AG04450 (cell line): ENCODE measurements at regions not wholly inside any gene's neighbourhood (a gene's known extent, or its start where the extent isn't known, plus 50 kb on each side); places are given as distances from the start of the nearest gene placed in this dataset.

Source experiments
- CTCF ChIA-PET: fragments of 300-600, 350-600 bp; formaldehyde crosslinking; extraction: SDS; loops from one replicate; lab custom pipeline; 2022; ENCODE audit warnings: antibody characterized with exemption, inconsistent platforms; lab: Charles Lee
- POLR2A ChIA-PET: fragments of 350-600 bp; formaldehyde crosslinking; extraction: SDS; loops from one replicate; lab custom pipeline; 2021; ENCODE audit warnings: antibody characterized with exemption, inconsistent platforms; lab: Yijun Ruan, JAX
- DNase-seq: peaks from one replicate; pipeline ENCODE4 v3.0.0-alpha.2; 2011; ENCODE audit warnings: low read depth, low spot score
- H3K27ac ChIP-seq: one replicate; pipeline ENCODE4 v1.5.1; 2012; ENCODE audit warnings: low read depth, low read length, control low read depth
- H3K27me3 ChIP-seq: one replicate; pipeline ENCODE4 v1.6.0; 2012; ENCODE audit warnings: low read length; ENCODE audit not compliant: control insufficient read depth, insufficient read depth
- H3K4me3 ChIP-seq: 2 replicates; pipeline ENCODE4 v1.5.1; 2011; ENCODE audit warnings: mild to moderate bottlenecking, low read depth, low read length, control low read depth
- H3K9me3 ChIP-seq: 2 replicates; pipeline ENCODE4 v1.5.1; 2012; ENCODE audit warnings: low read length; ENCODE audit not compliant: control insufficient read depth, insufficient read depth
- TF ChIP-seq, protein P1 (sequence below): IDR thresholded peaks from 2 replicates; pipeline ENCODE4 v1.5.1; 2011; ENCODE audit warnings: low read depth, low read length, control low read depth, inconsistent platforms

DNA sequence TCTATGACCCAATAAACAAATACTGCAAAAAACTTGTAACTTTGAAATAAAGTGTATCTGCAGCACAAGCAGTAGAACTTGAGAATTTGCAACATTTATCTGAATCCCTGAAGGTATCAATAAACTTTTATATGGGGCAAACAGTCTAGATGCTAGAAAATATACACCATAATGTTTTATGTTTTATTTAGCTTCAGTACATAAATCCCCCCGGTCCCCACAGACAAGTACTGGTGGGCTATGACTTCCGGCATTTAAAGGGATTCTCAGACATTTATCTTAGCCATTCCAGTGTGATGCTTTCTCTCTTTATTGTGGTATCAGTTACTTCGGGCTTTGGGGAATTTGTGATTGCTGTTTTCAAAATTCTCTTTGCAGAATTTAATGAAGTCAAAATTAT lies 390.4 kb downstream of the SIPA1L2 start:
- TF ChIP-seq, protein P1, sequence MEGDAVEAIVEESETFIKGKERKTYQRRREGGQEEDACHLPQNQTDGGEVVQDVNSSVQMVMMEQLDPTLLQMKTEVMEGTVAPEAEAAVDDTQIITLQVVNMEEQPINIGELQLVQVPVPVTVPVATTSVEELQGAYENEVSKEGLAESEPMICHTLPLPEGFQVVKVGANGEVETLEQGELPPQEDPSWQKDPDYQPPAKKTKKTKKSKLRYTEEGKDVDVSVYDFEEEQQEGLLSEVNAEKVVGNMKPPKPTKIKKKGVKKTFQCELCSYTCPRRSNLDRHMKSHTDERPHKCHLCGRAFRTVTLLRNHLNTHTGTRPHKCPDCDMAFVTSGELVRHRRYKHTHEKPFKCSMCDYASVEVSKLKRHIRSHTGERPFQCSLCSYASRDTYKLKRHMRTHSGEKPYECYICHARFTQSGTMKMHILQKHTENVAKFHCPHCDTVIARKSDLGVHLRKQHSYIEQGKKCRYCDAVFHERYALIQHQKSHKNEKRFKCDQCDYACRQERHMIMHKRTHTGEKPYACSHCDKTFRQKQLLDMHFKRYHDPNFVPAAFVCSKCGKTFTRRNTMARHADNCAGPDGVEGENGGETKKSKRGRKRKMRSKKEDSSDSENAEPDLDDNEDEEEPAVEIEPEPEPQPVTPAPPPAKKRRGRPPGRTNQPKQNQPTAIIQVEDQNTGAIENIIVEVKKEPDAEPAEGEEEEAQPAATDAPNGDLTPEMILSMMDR, result no peak
- no peak for DNase-seq
- H3K27me3 ChIP-seq, result peaks cover 6% of the 10 kb centered on the region
- ChIA-PET POLR2A (no interaction called here), CTCF (interaction anchor here (1.3 kb wide), 1 partner anchor 9 kb away, joined by 3 read pairs; no protein-coding TSS in a partner anchor)
- no peak overlapping the region for H3K4me3 ChIP-seq
- no peak overlapping the region for H3K27ac ChIP-seq
- H3K9me3 ChIP-seq, result no peaks in the 10 kb centered on the region

DNA sequence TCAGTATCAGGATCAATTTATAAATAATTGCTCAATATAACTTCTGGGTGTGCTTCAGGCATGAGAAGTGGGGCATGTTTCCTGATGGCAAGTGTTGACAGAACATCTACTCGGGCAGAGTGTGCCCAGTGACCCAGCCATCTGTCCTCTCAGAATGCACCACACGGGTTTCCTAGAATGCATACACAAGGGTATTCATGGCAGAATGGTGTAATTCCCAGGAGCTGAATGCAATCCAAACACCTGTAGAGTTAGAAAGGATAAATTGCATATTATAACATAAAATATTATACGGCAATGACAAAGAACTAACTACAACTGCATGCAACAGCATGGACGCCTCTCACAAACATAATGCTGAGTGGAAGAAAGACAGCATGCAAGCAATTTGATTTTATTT lies 391.9 kb downstream of the SIPA1L2 start:
- Histone ChIP-seq H3K27me3 (peaks cover 6% of the 10 kb centered on the region), H3K4me3 (no peak overlapping the region), H3K27ac (no peak overlapping the region), H3K9me3 (no peaks in the 10 kb centered on the region)
- TF ChIP-seq, protein P1, result no peak
- CTCF ChIA-PET, result no interaction called here
- DNase-seq, result no peak
- POLR2A ChIA-PET, result no interaction called here

DNA sequence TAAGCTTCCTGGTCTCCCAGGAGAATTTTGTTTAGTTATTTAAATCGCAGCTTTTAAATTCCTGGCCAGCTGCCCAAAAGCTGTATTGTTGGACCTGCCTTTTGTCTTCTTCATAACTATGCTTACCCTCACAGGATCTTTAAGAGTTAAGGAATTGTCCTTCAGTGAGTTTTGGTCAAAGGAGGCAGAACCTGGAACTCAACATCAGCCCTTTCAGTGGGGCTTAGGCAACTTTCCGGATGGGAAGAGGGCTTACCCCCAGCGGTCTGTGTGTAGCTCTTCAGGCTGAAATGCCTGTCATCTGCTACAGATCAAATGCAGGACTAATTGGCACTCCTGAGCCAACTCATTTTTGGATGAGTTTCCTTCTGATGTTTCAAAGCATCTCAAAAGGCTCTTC lies 402.6 kb downstream of the SIPA1L2 start:
- Histone ChIP-seq H3K27ac (no peak overlapping the region), H3K4me3 (no peak overlapping the region), H3K9me3 (no peaks in the 10 kb centered on the region), H3K27me3 (no peaks in the 10 kb centered on the region)
- ChIA-PET POLR2A (no interaction called here), CTCF (interaction anchor here (1.0 to 1.3 kb wide), 2 partner anchors 15 to 470 kb away, joined by 3 to 4 read pairs; no protein-coding TSS in a partner anchor)
- TF ChIP-seq, protein P1, result no peak
- DNase-seq, result no peak

DNA sequence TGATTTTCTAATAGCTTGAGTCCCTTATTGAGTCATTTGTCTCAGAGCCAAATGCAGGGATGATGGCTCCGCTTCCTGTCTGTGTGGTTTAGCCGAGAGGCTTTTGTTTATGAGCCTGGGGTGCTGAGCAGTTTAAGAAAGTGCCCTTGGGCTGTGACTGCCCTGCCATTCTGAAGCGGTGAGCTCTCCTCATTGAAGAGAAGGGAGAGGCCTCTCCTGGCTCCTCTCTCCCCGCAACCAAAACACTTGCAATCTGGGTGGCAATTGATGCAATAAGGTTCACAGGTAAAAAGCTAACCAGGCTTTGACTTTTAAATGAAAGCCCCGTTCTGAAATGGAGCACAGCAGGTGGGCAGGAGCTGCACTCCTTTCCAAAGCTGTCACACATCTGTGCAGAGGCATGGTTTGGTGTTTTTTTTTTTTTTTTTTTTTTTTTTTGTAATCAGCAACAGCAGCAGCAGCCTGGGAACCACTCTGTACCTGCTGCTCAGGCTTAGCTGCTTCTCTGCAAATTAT lies 403.7 kb downstream of the SIPA1L2 start:
- ChIA-PET CTCF (interaction anchor here (0.6 to 1.0 kb wide), 6 partner anchors 9 to 785 kb away, joined by 3 to 6 read pairs (median 4); no protein-coding TSS in a partner anchor), POLR2A (no interaction called here)
- Histone ChIP-seq H3K27ac (peak overlapping the region; percentile 42), H3K9me3 (no peaks in the 10 kb centered on the region), H3K27me3 (no peaks in the 10 kb centered on the region), H3K4me3 (no peak overlapping the region)
- peak; percentile 20 for DNase-seq
- TF ChIP-seq, protein P1, result no peak

DNA sequence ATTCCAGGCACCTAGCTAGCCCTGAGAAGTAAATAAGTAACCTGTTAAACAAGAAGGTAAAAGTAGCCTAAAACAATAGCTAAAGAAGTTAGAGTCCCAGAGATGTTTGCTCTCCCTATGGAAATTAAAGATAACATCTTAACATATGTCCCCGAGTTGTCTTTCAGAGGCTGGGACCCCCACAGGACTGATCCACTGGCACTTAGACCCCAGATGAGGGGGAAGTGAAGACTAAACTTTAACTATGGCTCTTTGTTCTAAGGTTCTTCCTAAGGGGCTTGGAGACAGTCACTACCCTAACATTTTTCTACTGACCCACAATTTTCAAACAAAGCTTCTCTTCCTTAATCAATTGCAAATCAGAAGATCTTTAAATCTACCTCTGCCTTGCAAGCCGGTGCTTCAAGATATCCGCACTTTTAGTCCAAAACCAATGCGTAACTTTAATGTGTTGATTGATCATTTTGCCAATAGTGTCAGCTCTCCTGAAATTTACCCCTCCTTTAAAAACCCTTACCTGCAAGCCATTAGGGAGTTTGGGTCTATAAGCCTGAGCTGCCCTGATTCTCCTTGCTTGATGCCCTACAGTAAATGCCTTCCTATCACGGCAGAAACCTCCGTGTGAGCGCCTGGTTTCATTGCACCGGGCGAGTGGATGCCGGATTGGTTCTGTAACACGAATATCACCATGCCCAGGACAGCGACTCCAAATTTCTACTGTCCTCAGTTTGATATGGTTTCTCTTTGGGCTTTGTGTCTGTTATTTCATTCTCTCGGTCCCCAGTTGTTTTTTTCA lies 404.4 kb downstream of the SIPA1L2 start:
- ChIA-PET POLR2A (no interaction called here), CTCF (interaction anchor here (0.6 to 0.7 kb wide), 4 partner anchors 8 to 784 kb away, joined by 3 to 6 read pairs (median 4); no protein-coding TSS in a partner anchor)
- no peak for DNase-seq
- H3K9me3 ChIP-seq, result no peaks in the 10 kb centered on the region
- TF ChIP-seq, protein P1, result no peak
- H3K27me3 ChIP-seq, result no peaks in the 10 kb centered on the region
- no peak overlapping the region for H3K27ac ChIP-seq
- no peak overlapping the region for H3K4me3 ChIP-seq
